Retinal pigment epithelial cell (primary cell): ENCODE measurements at regions not wholly inside any gene's neighbourhood (a gene's known extent, or its start where the extent isn't known, plus 50 kb on each side); places are given as distances from the start of the nearest gene placed in this dataset.

Experiments used
- DNase-seq: peaks from one replicate; pipeline ENCODE4 v3.0.0-alpha.2; 2010; ENCODE audit warnings: low read depth
- H3K4me3 ChIP-seq: 2 replicates; pipeline ENCODE4 v1.5.1; 2011; ENCODE audit warnings: mild to moderate bottlenecking, low read length, control low read depth, moderate library complexity
- CTCF ChIP-seq: conservative IDR thresholded peaks from 2 replicates; pipeline ENCODE4 v1.5.1; 2011; ENCODE audit warnings: low read depth, low read length, control low read depth, inconsistent platforms

- H3K4me3 ChIP-seq, result no peak overlapping the region
- no peak for TF ChIP-seq CTCF
- DNase-seq, result no peak
These were observed 159.7 kb downstream of the SOCS6 start for GRCh38 chr18:70448588-70448987.

GRCh38 chr18:70446063-70446462 is 157.2 kb downstream of the SOCS6 start:
- no peak overlapping the region for H3K4me3 ChIP-seq
- TF ChIP-seq CTCF, result no peak
- DNase-seq, result no peak

- DNase-seq, result no peak
- TF ChIP-seq CTCF, result no peak
- H3K4me3 ChIP-seq, result no peak overlapping the region
These were observed 154.1 kb downstream of the SOCS6 start for GRCh38 chr18:70442933-70443332.

- no peak overlapping the region for H3K4me3 ChIP-seq
- DNase-seq, result no peak
- no peak for TF ChIP-seq CTCF
These were observed 144.1 kb downstream of the SOCS6 start for GRCh38 chr18:70432804-70433400.

GRCh38 chr18:70431203-70431624 is 142.4 kb downstream of the SOCS6 start:
- no peak for DNase-seq
- no peak overlapping the region for H3K4me3 ChIP-seq
- TF ChIP-seq CTCF, result no peak

GRCh38 chr18:70430501-70431173 is 141.8 kb downstream of the SOCS6 start:
- TF ChIP-seq CTCF, result no peak
- no peak for DNase-seq
- H3K4me3 ChIP-seq, result no peak overlapping the region
